A673 (cell line): ENCODE measurements at regions not wholly inside any gene's neighbourhood (a gene's known extent, or its start where the extent isn't known, plus 50 kb on each side); places are given as distances from the start of the nearest gene placed in this dataset.

ENCODE experiments used
- BruUV-seq: library from RNA; stranded (reverse); fragments of 400-500 nt; replicated peaks from 2 replicates; lab custom pipeline; 2021; lab: Mats Ljungman, UMichigan
- CTCF ChIA-PET: fragments of 300-600 bp; sonication (Branson Sonifier 250); formaldehyde crosslinking; loops from one replicate; lab custom pipeline; 2022; ENCODE audit warnings: antibody characterized with exemption; lab: Charles Lee
- POLR2A ChIA-PET: fragments of 300-600 bp; sonication (Branson Sonifier 250); formaldehyde crosslinking; loops from one replicate; lab custom pipeline; 2022; ENCODE audit warnings: antibody characterized with exemption; ENCODE audit not compliant: low non-redundant PET; lab: Charles Lee
- DNase-seq: peaks from one replicate; pipeline ENCODE4 v3.0.0-alpha.2; 2015; ENCODE audit warnings: low spot score
- H3K27ac ChIP-seq: fragments of 200-600 bp; sonication (generic); 2 replicates; pipeline ENCODE4 v1.5.1; 2016; ENCODE audit warnings: mixed run types, low read depth, mild to moderate bottlenecking, mixed read lengths, antibody characterized with exemption, low read length; ENCODE audit not compliant: poor library complexity, severe bottlenecking
- H3K27me3 ChIP-seq: fragments of 200-600 bp; sonication (generic); replicated peaks from 2 replicates; pipeline ENCODE4 v1.6.1; 2017; ENCODE audit warnings: mixed run types, low read depth, mild to moderate bottlenecking, mixed read lengths, antibody characterized with exemption, low read length; ENCODE audit not compliant: insufficient read depth, poor library complexity
- H3K36me3 ChIP-seq: fragments of 200-600 bp; sonication (generic); 2 replicates; pipeline ENCODE4 v1.6.1; 2016; ENCODE audit warnings: mixed run types, mild to moderate bottlenecking, mixed read lengths, antibody characterized with exemption, low read length; ENCODE audit not compliant: insufficient read depth, poor library complexity, severe bottlenecking
- H3K4me1 ChIP-seq: fragments of 200-600 bp; sonication (generic); 2 replicates; pipeline ENCODE4 v1.6.1; 2017; ENCODE audit warnings: mixed run types, mild to moderate bottlenecking, mixed read lengths, antibody characterized with exemption, low read length; ENCODE audit not compliant: insufficient read depth, poor library complexity, severe bottlenecking
- H3K4me3 ChIP-seq: fragments of 200-600 bp; sonication (generic); 2 replicates; pipeline ENCODE4 v1.5.1; 2016; ENCODE audit warnings: low read depth, mixed run types, mild to moderate bottlenecking, mixed read lengths, low read length; ENCODE audit not compliant: poor library complexity, severe bottlenecking
- H3K9me3 ChIP-seq: fragments of 200-600 bp; sonication (generic); 2 replicates; pipeline ENCODE4 v1.6.1; 2016; ENCODE audit warnings: mixed run types, low read depth, mild to moderate bottlenecking, mixed read lengths, antibody characterized with exemption, low read length; ENCODE audit not compliant: poor library complexity, severe bottlenecking
- CTCF ChIP-seq: fragments of 300-800, 200-600 bp; sonication (generic); conservative IDR thresholded peaks from 2 replicates; pipeline ENCODE4 v1.5.1; 2017; ENCODE audit warnings: low read depth, mild to moderate bottlenecking, antibody characterized with exemption, low read length, moderate library complexity, mixed read lengths
- EZH2 ChIP-seq: fragments of 200-600 bp; sonication (generic); IDR thresholded peaks from 2 replicates; pipeline ENCODE4 v1.6.1; 2017; ENCODE audit warnings: borderline replicate concordance, low read depth, mild to moderate bottlenecking, mixed read lengths, antibody characterized with exemption, low read length; ENCODE audit not compliant: poor library complexity, severe bottlenecking
- intact Hi-C: fragments of 100-400 bp; cut with micrococcal nuclease; formaldehyde crosslinking; loops from one replicate; pipeline ENCODE4 v1.10.0; 2022; ENCODE audit not compliant: unreplicated experiment

- Histone ChIP-seq H3K4me3 (no peak overlapping the region), H3K27me3 (no peaks in the 10 kb centered on the region), H3K9me3 (no peaks in the 10 kb centered on the region), H3K36me3 (no peaks in the 10 kb centered on the region), H3K4me1 (no peaks in the 10 kb centered on the region), H3K27ac (no peak overlapping the region)
- CTCF ChIA-PET: no interaction called here
- TF ChIP-seq CTCF (no peak), EZH2 (no peak)
- DNase-seq: no peak
- intact Hi-C loops: no loop called here
- POLR2A ChIA-PET: no interaction called here
- no TSS peak for BruUV-seq
These were observed 195.6 kb downstream of the MYCN start for GRCh38 chr2:16135913-16136310.

- Histone ChIP-seq H3K27ac (no peak overlapping the region), H3K27me3 (no peaks in the 10 kb centered on the region), H3K9me3 (no peaks in the 10 kb centered on the region), H3K4me3 (no peak overlapping the region), H3K36me3 (no peaks in the 10 kb centered on the region), H3K4me1 (no peaks in the 10 kb centered on the region)
- CTCF ChIA-PET: no interaction called here
- intact Hi-C loops: no loop called here
- no peak for TF ChIP-seq EZH2
- TF ChIP-seq CTCF: no peak
- POLR2A ChIA-PET: no interaction called here
- no TSS peak for BruUV-seq
- DNase-seq: no peak
These were observed 195.0 kb downstream of the MYCN start for GRCh38 chr2:16135196-16135912.

DNA sequence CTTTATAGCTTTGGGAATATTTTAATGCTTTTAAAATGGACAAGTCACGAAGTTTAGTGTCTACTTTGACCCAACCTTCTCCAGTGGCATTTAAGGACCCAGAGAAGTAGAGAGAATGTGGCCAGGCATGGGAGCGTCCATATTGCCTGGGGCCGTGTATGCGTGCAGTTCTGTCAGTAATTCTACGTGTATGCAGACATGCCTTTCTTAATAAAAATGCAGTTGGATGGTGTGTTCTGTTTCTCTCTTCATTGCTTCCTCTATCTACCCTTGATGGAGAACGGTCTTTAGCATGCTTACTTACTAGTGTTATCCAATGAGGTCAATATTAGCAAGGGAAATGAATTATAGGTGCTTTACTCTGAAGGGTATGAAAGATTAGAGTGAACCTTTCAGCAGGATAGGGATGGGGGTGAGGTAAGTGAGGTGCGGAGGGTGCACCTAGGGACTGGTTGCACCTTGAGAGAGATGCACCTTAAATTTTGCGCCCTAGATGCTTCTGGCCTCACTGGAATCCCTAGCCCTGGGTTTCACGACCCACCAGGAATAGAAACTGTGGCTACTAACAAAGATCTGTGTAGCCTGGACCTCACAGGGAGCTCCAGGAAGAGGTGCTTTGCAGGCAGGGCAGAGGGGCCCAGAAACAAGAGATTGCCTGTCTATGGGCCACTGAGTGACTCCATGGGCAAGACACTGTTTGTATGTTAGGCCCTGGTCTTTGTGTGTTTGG lies 194.3 kb downstream of the MYCN start:
- BruUV-seq: no TSS peak
- POLR2A ChIA-PET: no interaction called here
- Histone ChIP-seq H3K4me1 (no peaks in the 10 kb centered on the region), H3K4me3 (no peak overlapping the region), H3K27me3 (no peaks in the 10 kb centered on the region), H3K27ac (no peak overlapping the region), H3K9me3 (no peaks in the 10 kb centered on the region), H3K36me3 (no peaks in the 10 kb centered on the region)
- no peak for DNase-seq
- intact Hi-C loops: no loop called here
- CTCF ChIA-PET: no interaction called here
- TF ChIP-seq CTCF: no peak
- no peak for TF ChIP-seq EZH2
